PC-9 (cell line): ENCODE measurements at regions not wholly inside any gene's neighbourhood (a gene's known extent, or its start where the extent isn't known, plus 50 kb on each side); places are given as distances from the start of the nearest gene placed in this dataset.

Source experiments
- CTCF ChIP-seq: fragments of 200-600 bp; sonication (generic); conservative IDR thresholded peaks from 2 replicates; pipeline ENCODE4 v1.6.1; 2017; ENCODE audit warnings: mixed run types, antibody characterized with exemption, mild to moderate bottlenecking, moderate library complexity
- EZH2 ChIP-seq: fragments of 200-600 bp; sonication (generic); IDR thresholded peaks from 2 replicates; pipeline ENCODE4 v1.8.0; 2017; ENCODE audit warnings: antibody characterized with exemption, low read depth

GRCh38 chr5:115460472-115460871 lies 84.1 kb downstream of the FEM1C start:
- no peak for TF ChIP-seq CTCF
- TF ChIP-seq EZH2: no peak
